Forelimb muscle (tissue), 1 donor: ENCODE measurements at regions not wholly inside any gene's neighbourhood (a gene's known extent, or its start where the extent isn't known, plus 50 kb on each side); places are given as distances from the start of the nearest gene placed in this dataset.
"Not testable (repeated sequence)": the region's sequence is repeated elsewhere in the genome, so short reads cannot be mapped to it uniquely, and the experiment has no call there.

ENCODE experiments used
- DNase-seq: peaks from one replicate; pipeline ENCODE4 v3.0.0-alpha.2; 2013; ENCODE audit warnings: low read depth

- no peak for DNase-seq
Measured at GRCh38 chr11:91495837-91496236, 728.8 kb upstream of the FAT3 start.

DNA sequence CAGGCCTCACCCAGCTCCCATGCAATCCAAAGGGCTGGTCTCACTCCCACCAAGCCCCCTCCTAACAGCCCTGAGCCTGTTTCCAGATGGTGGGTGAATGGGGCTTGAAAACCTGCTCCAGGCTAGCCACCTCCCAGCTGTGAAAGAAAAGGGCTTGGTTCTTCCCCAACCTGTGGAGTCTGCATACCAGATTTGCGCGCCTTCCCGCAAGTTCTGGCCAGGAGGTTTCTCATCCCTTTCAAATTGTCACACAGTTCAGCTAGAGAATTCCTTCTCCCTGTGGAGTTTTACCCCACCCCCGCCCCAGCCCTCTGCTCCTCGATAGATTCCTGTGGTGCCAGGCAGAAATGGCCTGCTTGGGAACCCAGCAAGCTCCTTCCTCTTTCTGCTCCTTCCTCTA lies 734.6 kb upstream of the FAT3 start:
- DNase-seq, result no peak

DNA sequence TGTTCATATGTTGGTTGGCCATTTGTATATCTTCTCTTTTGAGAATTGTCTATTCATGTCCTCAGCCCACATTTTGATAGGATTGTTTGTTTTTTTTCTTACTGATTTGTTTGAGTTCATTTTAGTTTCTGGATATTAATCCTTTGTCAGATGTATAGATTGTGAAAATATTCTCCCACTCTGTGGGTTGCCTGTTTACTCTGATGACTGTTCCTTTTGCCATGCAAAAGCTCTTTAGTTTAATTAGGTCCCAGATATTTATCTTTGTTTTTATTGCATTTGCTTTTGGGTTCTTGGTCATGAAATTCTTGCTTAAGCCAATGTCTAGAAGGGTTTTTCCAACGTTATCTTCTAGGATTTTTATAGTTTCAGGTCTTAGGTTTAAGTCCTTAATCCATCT lies 740.7 kb upstream of the FAT3 start:
- DNase-seq, result not testable (repeated sequence)

DNA sequence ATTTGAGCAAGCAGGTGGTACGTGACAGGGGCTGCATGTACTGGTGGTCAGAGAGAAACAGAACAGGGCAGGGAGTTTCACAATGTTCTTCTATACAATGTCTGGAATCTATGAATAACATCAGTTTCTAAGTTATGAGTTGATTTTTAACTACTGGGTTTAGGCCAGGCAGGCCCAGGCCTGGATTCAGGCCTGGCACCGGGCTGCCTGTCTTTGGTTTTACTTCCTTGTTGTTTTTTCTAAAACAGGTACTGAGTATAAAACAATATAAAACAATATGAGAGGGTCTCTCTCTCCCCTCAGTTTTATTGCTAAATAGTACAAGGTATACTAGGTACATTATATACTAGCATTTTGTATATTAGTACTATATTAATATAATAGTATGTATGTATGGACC lies 742.7 kb upstream of the FAT3 start:
- DNase-seq, result not testable (repeated sequence)

GRCh38 chr11:91470656-91471055 lies 754.0 kb upstream of the FAT3 start:
- no peak for DNase-seq

DNA sequence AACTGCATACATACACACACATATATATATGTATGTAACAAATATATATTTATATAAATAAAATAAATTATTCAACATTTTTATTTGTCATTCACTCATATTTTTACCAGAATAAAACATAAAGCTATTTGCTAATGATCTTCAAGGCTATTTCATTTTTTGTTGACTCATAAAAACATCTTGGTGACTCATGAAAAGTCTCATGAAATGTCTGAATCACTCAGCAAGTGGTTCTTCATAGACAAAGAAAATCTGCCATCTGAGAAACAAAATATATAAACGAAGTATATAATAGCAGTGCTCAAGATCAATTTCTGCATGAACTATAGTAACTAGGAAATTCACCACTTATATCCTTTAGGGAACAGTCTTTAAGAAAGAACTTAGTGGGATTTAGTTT lies 764.8 kb upstream of the FAT3 start:
- no peak for DNase-seq

GRCh38 chr11:91446267-91446666 lies 778.4 kb upstream of the FAT3 start:
- no peak for DNase-seq

- no peak for DNase-seq
Measured at GRCh38 chr11:91435694-91436395, 788.8 kb upstream of the FAT3 start.

DNA sequence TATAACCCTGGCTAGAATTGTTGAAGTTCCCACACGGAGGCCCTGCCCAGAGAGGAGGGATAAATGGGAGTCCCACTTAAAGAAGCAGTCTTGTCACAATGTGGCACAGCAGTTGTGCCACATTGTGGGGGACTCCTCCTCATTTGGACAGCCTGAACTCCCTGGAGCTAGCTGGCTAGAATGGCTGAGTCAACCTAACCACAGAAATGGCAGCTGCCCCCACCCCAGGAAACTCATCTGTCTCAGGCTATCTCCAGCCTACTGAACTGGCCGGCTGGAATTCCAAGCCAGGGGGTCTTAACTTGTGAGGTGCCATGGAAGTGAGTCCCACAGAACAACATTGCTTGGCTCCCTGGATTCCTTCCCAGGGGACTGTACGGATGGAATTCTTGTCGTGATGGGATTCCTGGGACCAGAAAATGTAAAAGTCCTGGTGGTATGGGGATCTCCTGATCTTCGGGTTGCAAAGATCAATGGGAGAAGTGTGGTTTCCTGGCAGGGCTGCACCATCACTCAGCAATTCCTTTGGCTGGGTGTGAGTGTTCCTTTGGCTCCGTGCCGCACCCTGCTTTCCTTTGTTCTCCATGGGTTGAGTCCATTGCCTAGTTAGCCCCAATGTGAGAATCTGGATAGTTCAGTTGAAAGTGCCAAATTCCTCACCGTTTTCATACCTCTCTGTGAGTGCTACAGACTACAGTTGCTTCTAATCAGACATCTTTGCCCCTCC lies 791.2 kb upstream of the FAT3 start:
- DNase-seq, result no peak

GRCh38 chr11:91421641-91422040 lies 803.0 kb upstream of the FAT3 start:
- DNase-seq, result no peak

GRCh38 chr11:91407842-91408241 lies 816.8 kb upstream of the FAT3 start:
- DNase-seq, result no peak

DNA sequence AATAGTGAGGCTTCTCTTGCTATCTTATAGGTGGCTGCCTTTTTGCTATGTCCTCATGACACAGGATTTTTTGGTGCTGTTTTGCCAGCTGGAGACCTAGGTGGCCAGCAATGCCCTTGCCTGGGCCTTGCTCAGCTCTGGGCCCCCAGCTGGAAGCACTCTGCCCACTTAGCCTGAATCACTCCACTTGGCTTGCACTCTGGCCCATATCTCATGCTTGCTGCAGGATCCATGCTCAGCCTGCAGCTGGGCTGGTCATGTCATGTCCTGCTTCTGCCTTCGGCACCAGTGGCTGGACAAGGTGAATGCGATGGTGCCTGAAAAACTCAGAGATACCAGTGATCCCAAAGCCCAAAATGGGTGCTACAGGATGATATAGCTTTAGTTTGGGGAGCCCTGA lies 818.6 kb upstream of the FAT3 start:
- DNase-seq, result no peak

DNA sequence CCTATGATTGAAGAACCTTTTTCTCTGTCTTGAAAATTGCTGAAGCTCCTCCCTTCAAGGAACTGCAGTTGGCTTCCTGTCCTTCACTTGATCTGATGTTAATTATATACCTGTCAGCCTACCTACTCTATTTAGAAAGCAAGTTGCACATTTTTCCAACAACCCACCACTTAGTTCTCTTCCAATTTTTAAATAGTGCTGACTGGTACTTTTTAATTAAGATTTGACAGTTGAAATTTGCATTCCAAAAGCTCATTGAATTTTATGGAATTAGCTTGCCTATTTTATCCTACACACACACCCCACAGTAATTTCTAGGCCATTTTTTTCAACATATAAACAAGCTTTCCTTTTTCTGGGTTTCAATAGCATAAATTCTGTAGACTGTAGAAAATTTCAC lies 820.3 kb upstream of the FAT3 start:
- no peak for DNase-seq

DNA sequence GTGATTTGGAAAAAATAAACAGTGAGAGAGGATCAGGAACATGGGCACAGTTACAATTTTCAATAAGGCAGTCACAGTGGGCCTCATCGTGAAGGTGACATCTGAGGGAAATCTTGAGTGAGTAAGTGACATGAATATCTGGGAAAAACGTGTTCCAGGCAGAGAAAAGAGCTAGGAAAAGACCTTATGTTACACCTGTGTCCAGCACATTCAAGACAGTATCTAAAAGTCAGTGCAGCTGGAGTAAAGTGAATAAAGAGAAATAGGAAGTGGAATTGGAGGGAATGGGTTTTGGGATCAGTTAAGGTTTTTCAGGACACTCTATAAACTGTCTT lies 827.5 kb upstream of the FAT3 start:
- no peak for DNase-seq

GRCh38 chr11:91396236-91397133 lies 828.1 kb upstream of the FAT3 start:
- DNase-seq, result no peak

DNA sequence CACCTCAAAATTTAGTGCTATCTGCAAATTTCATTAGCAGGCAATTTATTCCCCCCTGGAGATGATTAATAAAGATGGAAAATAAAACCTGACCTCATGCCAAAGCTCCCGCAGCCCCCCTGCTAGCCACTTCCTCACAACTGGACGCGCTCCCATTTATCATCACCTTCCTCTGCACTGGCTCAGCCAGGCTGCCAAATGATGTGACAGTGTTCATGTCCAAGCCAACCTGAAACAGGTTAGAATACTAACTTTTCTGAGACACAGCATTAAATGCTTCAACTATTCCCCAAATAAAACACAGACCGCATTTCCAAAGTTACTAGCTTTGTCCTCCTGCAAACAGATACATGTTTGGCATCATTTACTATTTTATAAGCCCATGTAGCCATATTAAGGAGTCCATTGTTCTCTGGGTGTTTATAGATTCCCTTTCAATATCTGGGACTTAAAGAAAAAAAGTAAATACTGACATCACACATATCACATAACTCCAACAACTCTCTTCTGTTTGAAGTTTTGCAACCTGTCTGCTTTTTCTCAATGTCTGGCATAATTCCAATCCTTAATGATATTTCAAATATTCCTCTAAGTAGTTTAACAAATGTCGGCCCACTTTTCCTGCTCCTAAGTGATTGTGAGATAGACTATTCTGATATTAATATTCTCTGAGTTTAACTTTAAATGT lies 829.7 kb upstream of the FAT3 start:
- DNase-seq, result no peak

DNA sequence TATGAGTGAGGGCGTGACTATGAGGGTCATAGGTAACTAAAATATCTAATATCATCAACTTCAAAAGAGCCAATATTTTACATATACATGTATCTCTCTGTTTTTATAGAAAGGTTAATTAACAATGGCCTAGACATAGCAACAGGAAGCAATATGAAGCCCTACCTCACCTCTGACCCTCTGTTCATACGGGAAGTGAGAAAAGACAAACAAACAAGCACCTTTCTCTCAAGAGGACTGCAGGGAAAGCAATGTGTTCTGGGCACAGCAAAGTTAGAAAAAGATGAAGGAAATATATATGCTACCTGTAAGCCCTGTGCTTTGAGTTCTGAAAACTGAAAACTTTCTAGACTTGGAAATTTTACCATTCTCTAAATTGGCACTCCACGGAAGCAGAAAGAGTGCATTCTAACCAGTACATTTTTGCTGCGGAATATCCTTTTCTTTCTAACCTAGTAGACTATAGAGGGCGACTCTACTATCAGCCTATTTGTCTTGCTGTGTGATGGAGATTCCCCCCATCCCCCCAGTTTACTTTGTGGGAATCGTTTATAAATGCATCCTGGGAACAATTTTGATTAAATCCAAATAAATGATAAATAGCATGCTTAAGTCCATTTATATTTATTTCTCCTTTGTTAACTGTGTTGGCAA lies 830.4 kb upstream of the FAT3 start:
- no peak for DNase-seq

DNA sequence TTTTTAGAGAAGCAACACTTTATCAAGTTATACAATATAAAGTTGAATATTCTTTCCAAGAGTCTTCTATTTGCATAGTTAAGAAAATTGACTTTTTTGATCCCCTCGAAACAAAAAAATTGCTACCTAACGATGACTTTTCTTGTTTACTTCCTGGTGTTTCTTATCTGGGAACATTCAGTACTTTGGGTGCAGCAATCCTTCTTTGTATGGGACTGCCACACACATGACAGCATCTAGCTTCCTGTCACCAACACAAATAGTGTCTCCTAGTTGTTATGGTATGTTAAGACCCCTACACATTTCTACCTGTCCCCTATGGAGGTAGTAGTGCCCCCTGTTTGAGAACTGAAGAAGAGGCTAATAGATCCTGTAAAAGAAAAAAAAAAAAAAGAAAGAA lies 841.7 kb upstream of the FAT3 start:
- DNase-seq, result no peak

- no peak for DNase-seq
Measured at GRCh38 chr11:91374794-91375193, 849.8 kb upstream of the FAT3 start.

DNA sequence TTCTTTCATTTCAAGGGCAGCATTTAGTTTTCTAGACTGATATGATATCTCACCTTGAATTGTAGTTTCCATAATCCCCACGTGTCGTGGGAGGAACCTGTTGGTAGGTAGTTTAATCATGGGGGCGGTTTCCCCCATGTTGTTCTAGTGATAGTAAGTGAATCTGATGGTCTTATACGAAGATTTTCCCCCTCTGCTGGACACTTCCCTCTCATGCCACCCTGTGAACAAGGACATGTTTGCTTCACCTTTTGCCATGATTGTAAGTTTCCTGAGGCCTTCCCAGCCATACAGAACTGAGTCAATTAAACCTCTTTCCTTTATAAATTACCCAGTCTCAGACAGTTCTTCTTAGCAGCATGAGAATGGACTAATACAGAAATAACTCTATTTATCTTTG lies 851.1 kb upstream of the FAT3 start:
- no peak for DNase-seq

DNA sequence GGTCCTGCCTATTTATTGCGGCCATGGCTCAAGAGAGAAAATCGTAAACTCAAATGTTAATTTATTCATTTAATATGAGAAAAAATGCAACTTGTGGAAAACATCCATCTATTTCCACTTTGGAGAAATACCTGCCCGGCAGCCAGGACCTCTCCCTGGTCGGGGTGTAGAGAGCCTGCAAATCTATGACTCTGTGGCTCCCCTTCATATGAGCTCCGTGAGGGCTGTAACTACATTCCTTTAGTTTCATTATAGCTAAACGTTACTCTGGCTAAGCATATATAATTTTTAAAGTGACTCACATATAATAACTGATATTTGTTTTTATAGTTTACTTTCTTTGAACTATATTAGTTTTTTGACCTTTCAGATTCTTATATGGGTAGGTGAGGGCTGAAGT lies 857.8 kb upstream of the FAT3 start:
- no peak for DNase-seq
